ENCODE measurements at regions not wholly inside any gene's neighbourhood (a gene's known extent, or its start where the extent isn't known, plus 50 kb on each side); places are given as distances from the start of the nearest gene placed in this dataset.

GRCh38 chr10:90421874-90422273 is 436.0 kb downstream of the HTR7 start:
- CTCF ChIA-PET, result no interaction called here
- DNase-seq (ENCODE audit: low read depth), result no peak
- Histone ChIP-seq H3K4me3 (ENCODE audit: low read depth, low read length) (no peak overlapping the region), H3K27me3 (ENCODE audit: control insufficient read depth, insufficient read depth, low read length) (no peaks in the 10 kb centered on the region), H3K36me3 (ENCODE audit: control insufficient read depth, insufficient read depth, low read length) (no peaks in the 10 kb centered on the region)
- POLR2A ChIA-PET, result no interaction called here
- TF ChIP-seq CTCF (IDR thresholded peaks at IDR 0.05; ENCODE audit: insufficient read depth, low read depth, low read length), result no peak

- ChIA-PET POLR2A (no interaction called here), CTCF (no interaction called here)
- no peaks in the 10 kb centered on the region for H3K36me3 ChIP-seq (ENCODE audit: control insufficient read depth, insufficient read depth, low read length)
- TF ChIP-seq CTCF (IDR thresholded peaks at IDR 0.05; ENCODE audit: insufficient read depth, low read depth, low read length), result no peak
- no peak overlapping the region for H3K4me3 ChIP-seq (ENCODE audit: low read depth, low read length)
- no peaks in the 10 kb centered on the region for H3K27me3 ChIP-seq (ENCODE audit: control insufficient read depth, insufficient read depth, low read length)
- DNase-seq (ENCODE audit: low read depth), result no peak
Measured at GRCh38 chr10:90424730-90425129, 433.1 kb downstream of the HTR7 start.

GRCh38 chr10:90430186-90430585 is 427.7 kb downstream of the HTR7 start:
- Histone ChIP-seq H3K4me3 (ENCODE audit: low read depth, low read length) (no peak overlapping the region), H3K36me3 (ENCODE audit: control insufficient read depth, insufficient read depth, low read length) (no peaks in the 10 kb centered on the region), H3K27me3 (ENCODE audit: control insufficient read depth, insufficient read depth, low read length) (no peaks in the 10 kb centered on the region)
- no peak for DNase-seq (ENCODE audit: low read depth)
- ChIA-PET POLR2A (no interaction called here), CTCF (no interaction called here)
- no peak for TF ChIP-seq CTCF (IDR thresholded peaks at IDR 0.05; ENCODE audit: insufficient read depth, low read depth, low read length)

GRCh38 chr10:90432866-90433265 is 425.0 kb downstream of the HTR7 start:
- POLR2A ChIA-PET, result no interaction called here
- no peak for TF ChIP-seq CTCF (IDR thresholded peaks at IDR 0.05; ENCODE audit: insufficient read depth, low read depth, low read length)
- CTCF ChIA-PET, result interaction anchor here (0.7 kb wide), 1 partner anchor 318 kb away, joined by 3 read pairs; no protein-coding TSS in a partner anchor
- Histone ChIP-seq H3K36me3 (ENCODE audit: control insufficient read depth, insufficient read depth, low read length) (no peaks in the 10 kb centered on the region), H3K4me3 (ENCODE audit: low read depth, low read length) (no peak overlapping the region), H3K27me3 (ENCODE audit: control insufficient read depth, insufficient read depth, low read length) (no peaks in the 10 kb centered on the region)
- no peak for DNase-seq (ENCODE audit: low read depth)

GRCh38 chr10:90435296-90435695 is 422.5 kb downstream of the HTR7 start:
- no peaks in the 10 kb centered on the region for H3K36me3 ChIP-seq (ENCODE audit: control insufficient read depth, insufficient read depth, low read length)
- ChIA-PET CTCF (interaction anchor here (0.7 to 1.2 kb wide), 2 partner anchors 19 to 239 kb away, joined by 3 read pairs; no protein-coding TSS in a partner anchor), POLR2A (no interaction called here)
- no peak for DNase-seq (ENCODE audit: low read depth)
- TF ChIP-seq CTCF (IDR thresholded peaks at IDR 0.05; ENCODE audit: insufficient read depth, low read depth, low read length), result no peak
- no peaks in the 10 kb centered on the region for H3K27me3 ChIP-seq (ENCODE audit: control insufficient read depth, insufficient read depth, low read length)
- no peak overlapping the region for H3K4me3 ChIP-seq (ENCODE audit: low read depth, low read length)

Data from BJ (cell line).